Fibroblast of lung (primary cell): ENCODE measurements at regions not wholly inside any gene's neighbourhood (a gene's known extent, or its start where the extent isn't known, plus 50 kb on each side); places are given as distances from the start of the nearest gene placed in this dataset.
"Not testable (repeated sequence)": the region's sequence is repeated elsewhere in the genome, so short reads cannot be mapped to it uniquely, and the experiment has no call there.

ENCODE experiments used
- CTCF ChIP-seq, 2 donors: IDR thresholded peaks in 1 of 2; conservative IDR thresholded peaks in 1 of 2; 1 replicate in 1 of 2; 2 replicates in 1 of 2; pipeline ENCODE4 v1.5.1; 2011 to 2012; ENCODE audit warnings: low read length in 2 of 2, control low read depth in 1 of 2, inconsistent platforms in 1 of 2, low read depth in 1 of 2, mild to moderate bottlenecking in 1 of 2
- EZH2 ChIP-seq: IDR thresholded peaks from 2 replicates; pipeline ENCODE4 v1.5.1; 2012; ENCODE audit warnings: low read length, control low read depth, mild to moderate bottlenecking; ENCODE audit errors: missing control alignments

- TF ChIP-seq CTCF (conservative IDR thresholded peaks at IDR 0.05 in 1 of 2, IDR thresholded peaks at IDR 0.05 in 1 of 2; ENCODE audit: low read depth in 1 of 2, low read length in 2 of 2); EZH2: not testable (repeated sequence)
These were observed 558.1 kb downstream of the CD109 start for GRCh38 chr6:74254147-74254546.
